ENCODE measurements at regions not wholly inside any gene's neighbourhood (a gene's known extent, or its start where the extent isn't known, plus 50 kb on each side); places are given as distances from the start of the nearest gene placed in this dataset.
"Not testable (repeated sequence)": the region's sequence is repeated elsewhere in the genome, so short reads cannot be mapped to it uniquely, and the experiment has no call there.

GRCh38 chr5:174453690-174454089 is 270.7 kb upstream of the MSX2 start:
- DNase-seq = no peak

GRCh38 chr5:174454464-174454863 is 269.9 kb upstream of the MSX2 start:
- no peak for DNase-seq

- DNase-seq = no peak
Measured at GRCh38 chr5:174454890-174455289, 269.5 kb upstream of the MSX2 start.

GRCh38 chr5:174455301-174455700 is 269.1 kb upstream of the MSX2 start:
- DNase-seq = no peak

GRCh38 chr5:174457141-174457678 is 267.2 kb upstream of the MSX2 start:
- DNase-seq = no peak

- no peak for DNase-seq
Measured at GRCh38 chr5:174459071-174459702, 265.2 kb upstream of the MSX2 start.

GRCh38 chr5:174459832-174460448 is 264.4 kb upstream of the MSX2 start:
- DNase-seq = no peak

- DNase-seq = no peak
Measured at GRCh38 chr5:174462129-174462528, 262.3 kb upstream of the MSX2 start.

GRCh38 chr5:174464504-174465165 is 259.7 kb upstream of the MSX2 start:
- DNase-seq = no peak

- not testable (repeated sequence) for DNase-seq
Measured at GRCh38 chr5:174471528-174471927, 252.9 kb upstream of the MSX2 start.

GRCh38 chr5:174472956-174473355 is 251.4 kb upstream of the MSX2 start:
- DNase-seq = no peak

- DNase-seq = not testable (repeated sequence)
Measured at GRCh38 chr5:174476001-174476400, 248.4 kb upstream of the MSX2 start.

GRCh38 chr5:174479325-174479724 is 245.1 kb upstream of the MSX2 start:
- DNase-seq = no peak

GRCh38 chr5:174481737-174482136 is 242.6 kb upstream of the MSX2 start:
- no peak for DNase-seq

- no peak for DNase-seq
Measured at GRCh38 chr5:174482607-174483024, 241.8 kb upstream of the MSX2 start.

- DNase-seq = no peak
Measured at GRCh38 chr5:174483411-174483810, 241.0 kb upstream of the MSX2 start.

GRCh38 chr5:174489215-174489614 is 235.2 kb upstream of the MSX2 start:
- DNase-seq = no peak

GRCh38 chr5:174489920-174490597 is 234.3 kb upstream of the MSX2 start:
- no peak for DNase-seq

- DNase-seq = no peak
Measured at GRCh38 chr5:174490728-174491127, 233.7 kb upstream of the MSX2 start.

- DNase-seq = no peak
Measured at GRCh38 chr5:174491265-174491664, 233.1 kb upstream of the MSX2 start.

- DNase-seq = no peak
Measured at GRCh38 chr5:174491761-174492350, 232.5 kb upstream of the MSX2 start.

- no peak for DNase-seq
Measured at GRCh38 chr5:174493530-174493929, 230.9 kb upstream of the MSX2 start.

- DNase-seq = not testable (repeated sequence)
Measured at GRCh38 chr5:174497939-174498338, 226.4 kb upstream of the MSX2 start.

Measured in NCI-H446 (cell line).